Kidney epithelial cell (primary cell): ENCODE measurements at regions not wholly inside any gene's neighbourhood (a gene's known extent, or its start where the extent isn't known, plus 50 kb on each side); places are given as distances from the start of the nearest gene placed in this dataset.

Experiments
- DNase-seq: peaks from one replicate; pipeline ENCODE4 v3.0.0-alpha.2; 2010; ENCODE audit warnings: low read depth
- H3K27me3 ChIP-seq: 2 replicates; pipeline ENCODE4 v1.6.0; 2011; ENCODE audit warnings: low read length; ENCODE audit not compliant: control insufficient read depth, insufficient read depth
- H3K36me3 ChIP-seq: 2 replicates; pipeline ENCODE4 v1.5.1; 2011; ENCODE audit warnings: low read length; ENCODE audit not compliant: control insufficient read depth, insufficient read depth
- H3K4me3 ChIP-seq: 2 replicates; pipeline ENCODE4 v1.5.1; 2011; ENCODE audit warnings: low read depth, mild to moderate bottlenecking, control low read depth, low read length
- TF ChIP-seq, protein P1 (sequence below): IDR thresholded peaks from 2 replicates; pipeline ENCODE4 v1.5.1; 2011; ENCODE audit warnings: mild to moderate bottlenecking, moderate library complexity, low read length, control low read depth, inconsistent platforms; ENCODE audit not compliant: insufficient read depth, poor library complexity, severe bottlenecking

DNA sequence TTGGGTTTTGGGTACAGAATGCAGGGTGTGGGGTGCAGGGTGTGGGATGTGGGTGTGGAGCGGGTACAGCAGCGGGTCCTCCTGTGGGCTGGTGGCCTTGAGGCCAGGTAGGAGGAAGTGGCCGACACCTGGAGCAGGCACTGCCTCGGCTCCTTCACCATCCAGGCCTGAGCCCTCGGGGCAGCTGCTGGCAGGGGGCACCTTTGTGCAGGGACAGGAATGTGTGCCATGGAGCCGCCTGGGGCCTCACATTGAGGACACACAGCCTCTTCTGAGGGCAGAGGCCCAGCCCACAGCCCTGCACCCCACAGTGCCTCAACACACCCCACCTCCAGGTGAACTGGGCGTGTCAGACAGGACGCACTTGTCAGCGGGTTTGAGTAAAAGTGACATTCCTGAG, 984.0 kb downstream of the BRD1 start:
- H3K36me3 ChIP-seq: no peaks in the 10 kb centered on the region
- TF ChIP-seq, protein P1, sequence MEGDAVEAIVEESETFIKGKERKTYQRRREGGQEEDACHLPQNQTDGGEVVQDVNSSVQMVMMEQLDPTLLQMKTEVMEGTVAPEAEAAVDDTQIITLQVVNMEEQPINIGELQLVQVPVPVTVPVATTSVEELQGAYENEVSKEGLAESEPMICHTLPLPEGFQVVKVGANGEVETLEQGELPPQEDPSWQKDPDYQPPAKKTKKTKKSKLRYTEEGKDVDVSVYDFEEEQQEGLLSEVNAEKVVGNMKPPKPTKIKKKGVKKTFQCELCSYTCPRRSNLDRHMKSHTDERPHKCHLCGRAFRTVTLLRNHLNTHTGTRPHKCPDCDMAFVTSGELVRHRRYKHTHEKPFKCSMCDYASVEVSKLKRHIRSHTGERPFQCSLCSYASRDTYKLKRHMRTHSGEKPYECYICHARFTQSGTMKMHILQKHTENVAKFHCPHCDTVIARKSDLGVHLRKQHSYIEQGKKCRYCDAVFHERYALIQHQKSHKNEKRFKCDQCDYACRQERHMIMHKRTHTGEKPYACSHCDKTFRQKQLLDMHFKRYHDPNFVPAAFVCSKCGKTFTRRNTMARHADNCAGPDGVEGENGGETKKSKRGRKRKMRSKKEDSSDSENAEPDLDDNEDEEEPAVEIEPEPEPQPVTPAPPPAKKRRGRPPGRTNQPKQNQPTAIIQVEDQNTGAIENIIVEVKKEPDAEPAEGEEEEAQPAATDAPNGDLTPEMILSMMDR: no peak
- no peaks in the 10 kb centered on the region for H3K27me3 ChIP-seq
- H3K4me3 ChIP-seq: no peak overlapping the region
- DNase-seq: no peak

DNA sequence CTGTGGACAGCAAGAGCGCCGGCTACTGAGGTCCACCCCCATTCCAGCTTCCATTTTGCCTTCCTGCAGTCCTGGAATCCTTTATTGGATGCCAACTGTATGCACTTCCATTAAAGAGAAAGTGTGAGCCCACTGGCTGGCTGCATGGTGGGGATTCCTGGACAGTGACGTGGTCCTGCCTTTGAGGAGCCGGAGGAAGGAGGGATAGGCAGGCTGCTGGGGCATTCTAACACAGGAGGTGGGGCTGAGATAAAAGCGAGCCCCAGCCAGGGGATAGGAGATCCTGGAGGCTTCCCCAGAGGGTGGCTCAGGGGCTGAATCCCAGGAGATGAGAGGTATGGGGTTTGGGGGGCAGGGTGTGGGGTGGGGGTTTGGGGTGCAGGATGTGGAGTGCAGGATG, 984.7 kb downstream of the BRD1 start:
- H3K27me3 ChIP-seq: no peaks in the 10 kb centered on the region
- DNase-seq: no peak
- no peak overlapping the region for H3K4me3 ChIP-seq
- no peaks in the 10 kb centered on the region for H3K36me3 ChIP-seq
- TF ChIP-seq, protein P1: no peak

DNA sequence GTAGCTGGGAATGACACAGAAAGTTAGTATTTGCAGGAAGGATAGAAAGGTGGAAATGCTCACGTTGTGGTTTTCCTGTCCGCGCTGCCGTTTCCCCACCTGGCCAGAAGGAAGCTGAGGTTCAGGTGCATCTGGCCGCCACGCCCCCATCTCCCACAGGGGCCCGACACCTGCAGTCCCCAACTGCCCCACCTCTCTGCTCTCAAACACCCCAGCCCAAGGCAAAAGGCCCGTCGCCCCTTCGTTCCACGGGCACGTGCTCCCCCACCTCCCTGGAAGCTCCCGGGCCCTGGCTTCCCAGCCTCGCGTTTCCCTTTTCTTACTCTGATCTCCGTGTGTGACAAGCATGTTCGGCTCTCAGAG, 985.1 kb downstream of the BRD1 start:
- Histone ChIP-seq H3K27me3 (no peaks in the 10 kb centered on the region), H3K36me3 (no peaks in the 10 kb centered on the region), H3K4me3 (no peak overlapping the region)
- no peak for DNase-seq
- TF ChIP-seq, protein P1: no peak

DNA sequence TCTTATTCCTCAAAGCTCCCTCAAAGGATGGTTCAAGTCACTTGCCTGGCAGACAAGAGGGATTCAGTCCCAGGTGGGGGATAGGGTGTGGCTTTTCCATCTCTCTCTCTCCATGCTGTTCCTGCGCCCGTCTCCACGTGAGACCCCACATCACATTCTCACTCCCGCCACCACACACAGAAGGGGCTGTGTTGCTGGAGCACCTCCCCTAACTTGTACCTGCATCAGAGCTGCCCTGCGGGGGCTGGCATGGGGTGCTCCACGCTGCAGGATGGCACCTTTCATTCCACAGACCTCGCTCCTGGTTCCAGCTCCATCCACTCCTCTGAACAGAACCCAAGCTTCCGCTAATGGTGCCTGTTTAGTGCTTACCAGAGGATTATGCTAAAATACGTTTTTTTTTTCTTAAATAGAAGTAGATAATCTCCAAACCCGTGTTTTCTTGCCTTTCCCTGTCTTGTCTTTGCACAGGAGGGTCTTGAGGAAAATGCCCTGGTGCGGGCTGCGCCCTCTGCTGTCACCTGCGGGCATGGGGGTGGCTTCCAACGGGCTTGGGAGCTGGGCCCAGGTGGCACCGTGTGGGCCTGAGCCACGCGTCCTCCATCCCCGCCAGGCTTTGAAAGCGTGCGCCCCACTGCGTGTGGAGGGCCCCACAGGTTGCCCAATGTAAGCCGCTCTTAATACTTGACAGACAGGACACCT, 985.6 kb downstream of the BRD1 start:
- no peak for DNase-seq
- TF ChIP-seq, protein P1: no peak
- Histone ChIP-seq H3K4me3 (no peak overlapping the region), H3K27me3 (no peaks in the 10 kb centered on the region), H3K36me3 (no peaks in the 10 kb centered on the region)

DNA sequence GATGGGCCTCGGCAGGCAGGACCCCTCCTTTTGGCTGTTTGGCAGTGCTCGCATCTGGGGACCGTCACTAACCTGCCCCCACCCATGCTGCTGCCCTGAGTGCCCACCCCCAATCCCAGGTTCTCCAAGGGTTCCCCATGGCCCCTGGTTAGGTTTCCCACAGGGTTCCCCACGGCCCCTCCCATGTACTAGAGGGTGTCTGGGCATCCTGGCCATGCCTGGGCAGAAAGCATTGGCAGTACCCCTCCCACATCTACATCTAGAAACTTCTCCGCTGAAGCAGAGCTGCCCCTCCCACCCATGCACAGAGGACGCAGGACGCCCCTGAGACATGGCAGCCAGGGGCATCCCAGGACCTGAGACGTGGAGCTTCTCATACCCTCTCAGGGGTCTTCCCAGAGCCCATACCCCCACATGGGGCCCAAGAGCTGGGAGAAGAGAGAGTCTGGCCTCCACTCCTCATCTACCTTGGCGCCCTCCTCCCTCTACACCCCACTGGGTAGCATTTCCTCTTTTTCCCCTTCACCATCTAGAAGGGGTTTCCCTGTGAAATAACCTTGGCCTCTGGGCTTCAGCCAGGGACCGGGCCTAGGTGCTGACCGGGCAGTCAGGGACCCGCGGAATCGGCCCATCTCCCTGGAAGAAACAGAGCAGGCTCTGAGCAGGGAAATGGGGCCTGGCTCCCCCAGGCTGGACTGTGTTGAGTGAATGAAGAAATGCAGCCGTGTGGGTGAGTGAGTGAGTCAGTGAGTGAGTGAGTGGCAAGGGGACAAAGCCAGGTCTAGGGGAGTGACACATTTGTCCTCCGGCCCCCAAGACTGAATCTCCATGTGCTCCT, 987.3 kb downstream of the BRD1 start:
- Histone ChIP-seq H3K27me3 (no peaks in the 10 kb centered on the region), H3K4me3 (no peak overlapping the region), H3K36me3 (no peaks in the 10 kb centered on the region)
- TF ChIP-seq, protein P1: no peak
- no peak for DNase-seq
